Loucy (cell line): ENCODE measurements at regions not wholly inside any gene's neighbourhood (a gene's known extent, or its start where the extent isn't known, plus 50 kb on each side); places are given as distances from the start of the nearest gene placed in this dataset.

ENCODE experiments used
- H2AFZ ChIP-seq: fragments of 200-600 bp; sonication (generic); 2 replicates; pipeline ENCODE4 v1.6.0; 2016; ENCODE audit warnings: antibody characterized with exemption, mild to moderate bottlenecking, low read length, moderate library complexity
- H3F3A ChIP-seq: fragments of 200-600 bp; 2 replicates; pipeline ENCODE4 v1.6.0; 2016; ENCODE audit warnings: antibody characterized with exemption, low read depth, mild to moderate bottlenecking
- H3K27me3 ChIP-seq: fragments of 200-600 bp; sonication (generic); 2 replicates; pipeline ENCODE4 v1.6.1; 2014; ENCODE audit warnings: low read length, mild to moderate bottlenecking; ENCODE audit not compliant: insufficient read depth, poor library complexity, severe bottlenecking
- H3K36me3 ChIP-seq: fragments of 200-600 bp; sonication (generic); 2 replicates; pipeline ENCODE4 v1.6.1; 2016; ENCODE audit warnings: low read length; ENCODE audit not compliant: insufficient read depth
- H3K4me1 ChIP-seq: fragments of 200-600 bp; sonication (generic); 2 replicates; pipeline ENCODE4 v1.5.1; 2014; ENCODE audit warnings: low read length, mild to moderate bottlenecking; ENCODE audit not compliant: insufficient read depth, poor library complexity, severe bottlenecking
- H3K4me2 ChIP-seq: fragments of 200-600 bp; sonication (generic); 2 replicates; pipeline ENCODE4 v1.6.0; 2014; ENCODE audit warnings: antibody characterized with exemption, low read length, low read depth, mild to moderate bottlenecking; ENCODE audit not compliant: poor library complexity, severe bottlenecking
- H3K4me3 ChIP-seq: fragments of 200-600 bp; sonication (generic); 2 replicates; pipeline ENCODE4 v1.5.1; 2014; ENCODE audit warnings: low read length, mild to moderate bottlenecking, mixed read lengths; ENCODE audit not compliant: poor library complexity, severe bottlenecking
- H3K79me2 ChIP-seq: fragments of 200-600 bp; sonication (generic); 2 replicates; pipeline ENCODE4 v1.6.1; 2014; ENCODE audit warnings: low read length; ENCODE audit not compliant: insufficient read depth
- H3K9ac ChIP-seq: fragments of 200-600 bp; sonication (generic); 2 replicates; pipeline ENCODE4 v1.6.0; 2014; ENCODE audit warnings: mild to moderate bottlenecking, low read depth, low read length, moderate library complexity; ENCODE audit not compliant: poor library complexity, severe bottlenecking
- H3K9me2 ChIP-seq: fragments of 200-600 bp; sonication (generic); replicated peaks from 2 replicates; pipeline ENCODE4 v1.6.1; 2016; ENCODE audit warnings: low read depth, low read length, mixed read lengths
- H3K9me3 ChIP-seq: fragments of 200-600 bp; sonication (generic); 2 replicates; pipeline ENCODE4 v1.6.1; 2014; ENCODE audit warnings: mild to moderate bottlenecking, antibody characterized with exemption, low read length, low read depth; ENCODE audit not compliant: insufficient read depth
- H4K20me1 ChIP-seq: fragments of 200-600 bp; sonication (generic); 2 replicates; pipeline ENCODE4 v1.6.0; 2014; ENCODE audit warnings: antibody characterized with exemption, low read length, mild to moderate bottlenecking; ENCODE audit not compliant: insufficient read depth, poor library complexity, severe bottlenecking
- EZH2phosphoT487 ChIP-seq: fragments of 200-600 bp; IDR thresholded peaks from 2 replicates; pipeline ENCODE4 v1.6.1; 2018; ENCODE audit warnings: antibody characterized with exemption, mild to moderate bottlenecking, moderate library complexity, borderline replicate concordance
- TF ChIP-seq, protein P1 (sequence below): fragments of 200-600 bp; sonication (generic); conservative IDR thresholded peaks from 2 replicates; pipeline ENCODE4 v1.5.1; 2014; ENCODE audit warnings: mild to moderate bottlenecking, antibody characterized with exemption, low read length

DNA sequence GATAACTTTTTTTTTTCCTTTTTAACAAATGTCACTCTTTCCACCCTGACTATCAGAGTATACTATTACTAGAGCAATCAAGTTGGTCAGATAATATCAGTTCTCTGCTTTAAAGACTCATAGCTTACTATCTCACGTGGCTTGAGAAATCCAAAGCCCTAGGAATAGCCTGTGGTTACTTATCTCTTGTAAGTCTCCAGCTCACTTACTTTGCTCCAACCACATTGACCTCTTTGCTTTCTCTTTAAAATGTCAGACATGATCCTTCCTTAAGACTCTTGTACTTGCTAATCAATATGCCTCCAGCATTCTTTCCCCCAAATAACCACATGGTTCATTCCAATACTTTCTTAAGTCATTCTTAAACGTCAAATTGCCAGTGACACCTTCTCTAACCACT lies 1292.2 kb downstream of the REEP3 start:
- no peaks in the 10 kb centered on the region for H3K79me2 ChIP-seq
- H3K9me2 ChIP-seq, result no peaks in the 10 kb centered on the region
- no peak overlapping the region for H3K4me3 ChIP-seq
- H3K9me3 ChIP-seq, result no peaks in the 10 kb centered on the region
- no peak overlapping the region for H3K4me2 ChIP-seq
- TF ChIP-seq, protein P1, sequence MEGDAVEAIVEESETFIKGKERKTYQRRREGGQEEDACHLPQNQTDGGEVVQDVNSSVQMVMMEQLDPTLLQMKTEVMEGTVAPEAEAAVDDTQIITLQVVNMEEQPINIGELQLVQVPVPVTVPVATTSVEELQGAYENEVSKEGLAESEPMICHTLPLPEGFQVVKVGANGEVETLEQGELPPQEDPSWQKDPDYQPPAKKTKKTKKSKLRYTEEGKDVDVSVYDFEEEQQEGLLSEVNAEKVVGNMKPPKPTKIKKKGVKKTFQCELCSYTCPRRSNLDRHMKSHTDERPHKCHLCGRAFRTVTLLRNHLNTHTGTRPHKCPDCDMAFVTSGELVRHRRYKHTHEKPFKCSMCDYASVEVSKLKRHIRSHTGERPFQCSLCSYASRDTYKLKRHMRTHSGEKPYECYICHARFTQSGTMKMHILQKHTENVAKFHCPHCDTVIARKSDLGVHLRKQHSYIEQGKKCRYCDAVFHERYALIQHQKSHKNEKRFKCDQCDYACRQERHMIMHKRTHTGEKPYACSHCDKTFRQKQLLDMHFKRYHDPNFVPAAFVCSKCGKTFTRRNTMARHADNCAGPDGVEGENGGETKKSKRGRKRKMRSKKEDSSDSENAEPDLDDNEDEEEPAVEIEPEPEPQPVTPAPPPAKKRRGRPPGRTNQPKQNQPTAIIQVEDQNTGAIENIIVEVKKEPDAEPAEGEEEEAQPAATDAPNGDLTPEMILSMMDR, result no peak
- no peak for TF ChIP-seq EZH2phosphoT487
- no peaks in the 10 kb centered on the region for H4K20me1 ChIP-seq
- no peaks in the 10 kb centered on the region for H3K4me1 ChIP-seq
- H3K36me3 ChIP-seq, result no peaks in the 10 kb centered on the region
- H3F3A ChIP-seq, result no peaks in the 10 kb centered on the region
- H3K27me3 ChIP-seq, result no peaks in the 10 kb centered on the region
- H2AFZ ChIP-seq, result no peak overlapping the region
- no peak overlapping the region for H3K9ac ChIP-seq

DNA sequence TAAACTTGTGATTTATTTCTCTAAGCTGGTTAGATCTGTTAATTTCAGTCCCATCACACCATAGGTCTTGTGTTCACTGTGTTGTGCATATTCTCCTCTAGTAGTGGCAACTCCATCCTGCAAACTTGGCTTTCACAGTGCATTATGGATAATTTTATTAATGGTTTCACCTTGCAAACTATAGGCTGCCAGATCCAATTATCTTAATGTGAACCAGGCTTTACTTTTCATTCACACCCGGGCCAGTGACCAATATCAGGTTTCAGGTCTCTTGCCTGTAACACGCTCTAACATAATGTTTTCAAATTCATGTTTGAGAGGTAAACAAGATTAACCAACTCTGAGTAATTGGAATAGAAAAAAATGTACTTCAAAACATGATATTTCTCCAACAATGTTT lies 1293.0 kb downstream of the REEP3 start:
- H3K79me2 ChIP-seq, result no peaks in the 10 kb centered on the region
- H3K4me1 ChIP-seq, result no peaks in the 10 kb centered on the region
- H3K9me3 ChIP-seq, result no peaks in the 10 kb centered on the region
- H3K27me3 ChIP-seq, result no peaks in the 10 kb centered on the region
- no peaks in the 10 kb centered on the region for H3K36me3 ChIP-seq
- H3K9me2 ChIP-seq, result no peaks in the 10 kb centered on the region
- no peak for TF ChIP-seq EZH2phosphoT487
- TF ChIP-seq, protein P1, result no peak
- no peak overlapping the region for H3K9ac ChIP-seq
- H3K4me2 ChIP-seq, result no peak overlapping the region
- H4K20me1 ChIP-seq, result no peaks in the 10 kb centered on the region
- no peak overlapping the region for H2AFZ ChIP-seq
- no peak overlapping the region for H3K4me3 ChIP-seq
- no peaks in the 10 kb centered on the region for H3F3A ChIP-seq

DNA sequence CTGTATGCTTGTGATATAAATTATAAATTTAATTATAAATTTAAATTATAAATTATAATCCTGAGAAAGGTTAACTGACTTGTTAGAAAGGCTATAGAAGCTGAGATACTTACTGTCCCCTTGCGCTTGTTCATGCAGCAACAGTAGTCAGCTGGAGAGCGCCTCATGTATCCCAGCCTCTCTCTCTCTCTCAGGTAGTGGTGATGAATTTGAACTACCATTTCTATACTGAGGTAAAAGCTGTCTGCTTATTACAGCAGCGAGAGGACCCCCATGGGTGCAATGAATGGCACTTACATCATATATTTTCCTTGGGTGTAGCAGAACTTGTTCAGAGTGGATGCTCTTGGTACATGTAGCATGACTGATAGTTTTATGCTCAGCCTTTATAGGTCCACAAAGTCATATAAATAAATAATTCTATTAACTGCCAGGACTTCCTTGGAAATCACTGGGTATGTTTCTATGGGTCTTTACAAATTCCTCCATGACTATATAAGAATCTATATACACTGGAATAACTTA lies 1308.7 kb downstream of the REEP3 start:
- Histone ChIP-seq H3F3A (no peaks in the 10 kb centered on the region), H3K4me1 (no peaks in the 10 kb centered on the region), H3K9me2 (no peaks in the 10 kb centered on the region), H3K27me3 (no peaks in the 10 kb centered on the region), H3K4me3 (no peak overlapping the region), H3K9me3 (no peaks in the 10 kb centered on the region), H4K20me1 (no peaks in the 10 kb centered on the region), H3K79me2 (no peaks in the 10 kb centered on the region), H2AFZ (no peak overlapping the region), H3K4me2 (no peak overlapping the region), H3K36me3 (no peaks in the 10 kb centered on the region), H3K9ac (no peak overlapping the region)
- TF ChIP-seq, protein P1, result no peak
- no peak for TF ChIP-seq EZH2phosphoT487
